ENCODE measurements at regions not wholly inside any gene's neighbourhood (a gene's known extent, or its start where the extent isn't known, plus 50 kb on each side); places are given as distances from the start of the nearest gene placed in this dataset.
"Not testable (repeated sequence)": the region's sequence is repeated elsewhere in the genome, so short reads cannot be mapped to it uniquely, and the experiment has no call there.

GRCh38 chr20:55329108-55329507, 676.2 kb downstream of the CBLN4 start:
- no peak overlapping the region for H3K27ac ChIP-seq (ENCODE audit: low read depth, low read length)
- intact Hi-C loops (cut with micrococcal nuclease), result no loop called here
- H3K36me3 ChIP-seq (ENCODE audit: insufficient read depth, low read length), result no peaks in the 10 kb centered on the region
- peaks cover 0 to 15% (median 5%) of the 10 kb centered on the region in 8 donors for H3K9me3 Mint-ChIP-seq
- H3K27me3 Mint-ChIP-seq, result no peaks in the 10 kb centered on the region
- H3K4me3 ChIP-seq (ENCODE audit: low read length in 2 of 2), result no peak overlapping the region
- DNase-seq, result no peak
- no peaks in the 10 kb centered on the region for H3K4me1 Mint-ChIP-seq
- H3K4me3 Mint-ChIP-seq, result no peak overlapping the region
- ChIA-PET CTCF (ENCODE audit: partially characterized antibody) (no interaction called here), POLR2A (ENCODE audit: partially characterized antibody) (no interaction called here)
- H3K27me3 ChIP-seq (ENCODE audit: insufficient read depth, low read length), result no peaks in the 10 kb centered on the region
- H3K4me1 ChIP-seq (ENCODE audit: insufficient read depth, low read length), result no peaks in the 10 kb centered on the region
- H3K27ac Mint-ChIP-seq, result no peak overlapping the region
- H3K36me3 Mint-ChIP-seq, result no peaks in the 10 kb centered on the region
- no peaks in the 10 kb centered on the region for H3K9me3 ChIP-seq (ENCODE audit: control insufficient read depth in 1 of 2, low read length in 2 of 2)

- Histone ChIP-seq H3K27me3 (ENCODE audit: insufficient read depth, low read length) (no peaks in the 10 kb centered on the region), H3K4me1 (ENCODE audit: insufficient read depth, low read length) (no peaks in the 10 kb centered on the region), H3K27ac (ENCODE audit: low read depth, low read length) (no peak overlapping the region), H3K9me3 (ENCODE audit: control insufficient read depth in 1 of 2, low read length in 2 of 2) (no peaks in the 10 kb centered on the region), H3K36me3 (ENCODE audit: insufficient read depth, low read length) (no peaks in the 10 kb centered on the region), H3K4me3 (ENCODE audit: low read length in 2 of 2) (no peak overlapping the region)
- POLR2A ChIA-PET (ENCODE audit: partially characterized antibody), result no interaction called here
- no peak for DNase-seq
- H3K4me3 Mint-ChIP-seq, result no peak overlapping the region
- intact Hi-C loops (cut with micrococcal nuclease), result no loop called here
- no peaks in the 10 kb centered on the region for H3K36me3 Mint-ChIP-seq
- H3K27ac Mint-ChIP-seq, result no peak overlapping the region
- no peaks in the 10 kb centered on the region for H3K27me3 Mint-ChIP-seq
- H3K9me3 Mint-ChIP-seq, result peaks cover 2 to 16% (median 6%) of the 10 kb centered on the region in 8 donors
- H3K4me1 Mint-ChIP-seq, result no peaks in the 10 kb centered on the region
- CTCF ChIA-PET (ENCODE audit: partially characterized antibody), result no interaction called here
Measured at GRCh38 chr20:55322745-55323144, 682.6 kb downstream of the CBLN4 start.

- H3K9me3 ChIP-seq (ENCODE audit: control insufficient read depth in 1 of 2, low read length in 2 of 2), result no peaks in the 10 kb centered on the region
- CTCF ChIA-PET (ENCODE audit: partially characterized antibody), result no interaction called here
- no peaks in the 10 kb centered on the region for H3K27me3 ChIP-seq (ENCODE audit: insufficient read depth, low read length)
- Mint-ChIP-seq H3K27ac (no peak overlapping the region), H3K4me3 (no peak overlapping the region), H3K4me1 (no peaks in the 10 kb centered on the region), H3K36me3 (no peaks in the 10 kb centered on the region), H3K9me3 (peaks cover 0 to 12% (median 5%) of the 10 kb centered on the region in 8 donors), H3K27me3 (no peaks in the 10 kb centered on the region)
- H3K4me3 ChIP-seq (ENCODE audit: low read length in 2 of 2), result no peak overlapping the region
- POLR2A ChIA-PET (ENCODE audit: partially characterized antibody), result no interaction called here
- no peak for DNase-seq
- no peak overlapping the region for H3K27ac ChIP-seq (ENCODE audit: low read depth, low read length)
- intact Hi-C loops (cut with micrococcal nuclease), result no loop called here
- no peaks in the 10 kb centered on the region for H3K4me1 ChIP-seq (ENCODE audit: insufficient read depth, low read length)
- no peaks in the 10 kb centered on the region for H3K36me3 ChIP-seq (ENCODE audit: insufficient read depth, low read length)
Measured at GRCh38 chr20:55316753-55317152, 688.6 kb downstream of the CBLN4 start.

GRCh38 chr20:55310844-55311243, 694.5 kb downstream of the CBLN4 start:
- H3K27me3 Mint-ChIP-seq; H3K36me3 ChIP-seq (ENCODE audit: insufficient read depth, low read length); CTCF ChIA-PET (ENCODE audit: partially characterized antibody); H3K27ac Mint-ChIP-seq; H3K4me1 ChIP-seq (ENCODE audit: insufficient read depth, low read length); H3K4me3 Mint-ChIP-seq; DNase-seq; H3K4me1 Mint-ChIP-seq; H3K27ac ChIP-seq (ENCODE audit: low read depth, low read length); H3K9me3 ChIP-seq (ENCODE audit: control insufficient read depth in 1 of 2, low read length in 2 of 2); H3K27me3 ChIP-seq (ENCODE audit: insufficient read depth, low read length); intact Hi-C loops (cut with micrococcal nuclease); POLR2A ChIA-PET (ENCODE audit: partially characterized antibody); H3K36me3 Mint-ChIP-seq; H3K4me3 ChIP-seq (ENCODE audit: low read length in 2 of 2): not testable (repeated sequence)
- H3K9me3 Mint-ChIP-seq, result peaks cover 0 to 21% (median 11%) of the 10 kb centered on the region in 8 donors

GRCh38 chr20:55291261-55291660, 714.1 kb downstream of the CBLN4 start:
- H3K4me1 ChIP-seq (ENCODE audit: insufficient read depth, low read length), result no peaks in the 10 kb centered on the region
- POLR2A ChIA-PET (ENCODE audit: partially characterized antibody), result no interaction called here
- DNase-seq, result no peak
- Mint-ChIP-seq H3K27ac (no peak overlapping the region), H3K9me3 (peaks cover 2 to 13% (median 7%) of the 10 kb centered on the region in 8 donors), H3K27me3 (no peaks in the 10 kb centered on the region), H3K36me3 (no peaks in the 10 kb centered on the region), H3K4me1 (no peaks in the 10 kb centered on the region), H3K4me3 (no peak overlapping the region)
- no peaks in the 10 kb centered on the region for H3K36me3 ChIP-seq (ENCODE audit: insufficient read depth, low read length)
- no peaks in the 10 kb centered on the region for H3K9me3 ChIP-seq (ENCODE audit: control insufficient read depth in 1 of 2, low read length in 2 of 2)
- intact Hi-C loops (cut with micrococcal nuclease), result no loop called here
- CTCF ChIA-PET (ENCODE audit: partially characterized antibody), result no interaction called here
- H3K27me3 ChIP-seq (ENCODE audit: insufficient read depth, low read length), result no peaks in the 10 kb centered on the region
- H3K27ac ChIP-seq (ENCODE audit: low read depth, low read length), result no peak overlapping the region
- H3K4me3 ChIP-seq (ENCODE audit: low read length in 2 of 2), result no peak overlapping the region

GRCh38 chr20:55283889-55284288, 721.4 kb downstream of the CBLN4 start:
- Mint-ChIP-seq H3K9me3 (peaks cover 2 to 22% (median 11%) of the 10 kb centered on the region in 8 donors), H3K36me3 (no peaks in the 10 kb centered on the region), H3K27ac (no peak overlapping the region), H3K4me3 (no peak overlapping the region), H3K27me3 (no peaks in the 10 kb centered on the region), H3K4me1 (no peaks in the 10 kb centered on the region)
- POLR2A ChIA-PET (ENCODE audit: partially characterized antibody), result no interaction called here
- DNase-seq, result no peak
- no peaks in the 10 kb centered on the region for H3K27me3 ChIP-seq (ENCODE audit: insufficient read depth, low read length)
- CTCF ChIA-PET (ENCODE audit: partially characterized antibody), result no interaction called here
- no peaks in the 10 kb centered on the region for H3K36me3 ChIP-seq (ENCODE audit: insufficient read depth, low read length)
- no peak overlapping the region for H3K4me3 ChIP-seq (ENCODE audit: low read length in 2 of 2)
- no peaks in the 10 kb centered on the region for H3K9me3 ChIP-seq (ENCODE audit: control insufficient read depth in 1 of 2, low read length in 2 of 2)
- H3K4me1 ChIP-seq (ENCODE audit: insufficient read depth, low read length), result no peaks in the 10 kb centered on the region
- intact Hi-C loops (cut with micrococcal nuclease), result no loop called here
- H3K27ac ChIP-seq (ENCODE audit: low read depth, low read length), result no peak overlapping the region

GRCh38 chr20:55273149-55273548, 732.2 kb downstream of the CBLN4 start:
- Histone ChIP-seq H3K9me3 (ENCODE audit: control insufficient read depth in 1 of 2, low read length in 2 of 2) (no peaks in the 10 kb centered on the region), H3K4me1 (ENCODE audit: insufficient read depth, low read length) (no peaks in the 10 kb centered on the region), H3K36me3 (ENCODE audit: insufficient read depth, low read length) (no peaks in the 10 kb centered on the region), H3K4me3 (ENCODE audit: low read length in 2 of 2) (no peak overlapping the region), H3K27ac (ENCODE audit: low read depth, low read length) (no peak overlapping the region), H3K27me3 (ENCODE audit: insufficient read depth, low read length) (no peaks in the 10 kb centered on the region)
- DNase-seq, result no peak
- no peaks in the 10 kb centered on the region for H3K36me3 Mint-ChIP-seq
- H3K27ac Mint-ChIP-seq, result no peak overlapping the region
- ChIA-PET POLR2A (ENCODE audit: partially characterized antibody) (no interaction called here), CTCF (ENCODE audit: partially characterized antibody) (no interaction called here)
- no peaks in the 10 kb centered on the region for H3K4me1 Mint-ChIP-seq
- peaks cover 0 to 19% (median 10%) of the 10 kb centered on the region in 8 donors for H3K9me3 Mint-ChIP-seq
- no peak overlapping the region for H3K4me3 Mint-ChIP-seq
- intact Hi-C loops (cut with micrococcal nuclease), result no loop called here
- no peaks in the 10 kb centered on the region for H3K27me3 Mint-ChIP-seq

- H3K27ac ChIP-seq (ENCODE audit: low read depth, low read length), result no peak overlapping the region
- H3K9me3 ChIP-seq (ENCODE audit: control insufficient read depth in 1 of 2, low read length in 2 of 2), result peaks cover 0 to 2% of the 10 kb centered on the region in 2 donors
- H3K4me1 ChIP-seq (ENCODE audit: insufficient read depth, low read length), result no peaks in the 10 kb centered on the region
- CTCF ChIA-PET (ENCODE audit: partially characterized antibody), result no interaction called here
- no peaks in the 10 kb centered on the region for H3K27me3 ChIP-seq (ENCODE audit: insufficient read depth, low read length)
- no peak overlapping the region for H3K4me3 ChIP-seq (ENCODE audit: low read length in 2 of 2)
- H3K36me3 ChIP-seq (ENCODE audit: insufficient read depth, low read length), result no peaks in the 10 kb centered on the region
- POLR2A ChIA-PET (ENCODE audit: partially characterized antibody), result no interaction called here
- no peak overlapping the region for H3K4me3 Mint-ChIP-seq
- no peaks in the 10 kb centered on the region for H3K27me3 Mint-ChIP-seq
- no peak for DNase-seq
- H3K36me3 Mint-ChIP-seq, result no peaks in the 10 kb centered on the region
- H3K27ac Mint-ChIP-seq, result no peak overlapping the region
- peaks cover 2 to 21% (median 6%) of the 10 kb centered on the region in 8 donors for H3K9me3 Mint-ChIP-seq
- intact Hi-C loops (cut with micrococcal nuclease), result no loop called here
- H3K4me1 Mint-ChIP-seq, result no peaks in the 10 kb centered on the region
Measured at GRCh38 chr20:55271371-55271770, 733.9 kb downstream of the CBLN4 start.
